HCT116 (cell line): ENCODE measurements at regions not wholly inside any gene's neighbourhood (a gene's known extent, or its start where the extent isn't known, plus 50 kb on each side); places are given as distances from the start of the nearest gene placed in this dataset.

ENCODE experiments used
- ATAC-seq: fragments of 200-7000 bp; cut with Tn5 transposase; 2 replicates; pipeline ENCODE4 v1.9.1; 2020; ENCODE audit warnings: mild to moderate bottlenecking, moderate library complexity
- BruUV-seq: library from RNA; stranded (reverse); fragments of 400-500 nt; replicated peaks from 2 replicates; lab custom pipeline; 2021; lab: Mats Ljungman, UMichigan
- CTCF ChIA-PET: fragments of 300-600 bp; sonication (Branson Sonifier 250); formaldehyde crosslinking; loops from one replicate; lab custom pipeline; 2021; ENCODE audit warnings: antibody characterized with exemption; lab: Charles Lee
- POLR2A ChIA-PET: fragments of 300-600, 350-600 bp; sonication (Branson Sonifier 250); formaldehyde crosslinking; loops from one replicate; lab custom pipeline; 2021; ENCODE audit warnings: antibody characterized with exemption; lab: Charles Lee
- RAD21 ChIA-PET, 2 experiments: fragments of 300-600 bp; sonication (Branson Sonifier 250); formaldehyde crosslinking; loops; one replicate each; lab custom pipeline; 2023; ENCODE audit warnings: low total read pairs in 2 of 2; ENCODE audit not compliant: uncharacterized antibody in 2 of 2, unreplicated experiment in 2 of 2, low non-redundant PET in 1 of 2; lab: Charles Lee
- DNase-seq: peaks from one replicate; pipeline ENCODE4 v3.0.0-alpha.2; 2010; ENCODE audit warnings: low read depth, low spot score
- H2AFZ ChIP-seq: fragments of 200-600 bp; shearing (Covaris generic), sonication (generic); 2 replicates; pipeline ENCODE4 v1.6.1; 2017; ENCODE audit warnings: low read depth, mixed run types, mixed read lengths, antibody characterized with exemption, low read length; ENCODE audit not compliant: poor library complexity, severe bottlenecking
- H3K27ac ChIP-seq: 2 replicates; pipeline ENCODE4 v1.5.1; 2012; ENCODE audit warnings: low read depth, low read length
- H3K27me3 ChIP-seq: fragments of 200-600 bp; sonication (generic); 2 replicates; pipeline ENCODE4 v1.6.1; 2016; ENCODE audit warnings: mixed run types, low read length, mixed read lengths; ENCODE audit not compliant: insufficient read depth
- H3K36me3 ChIP-seq, 2 experiments: fragments of 200-500 bp in 1 of 2; fragments of 200-600 bp in 1 of 2; sonication (Bioruptor generic) in 1 of 2; sonication (generic) in 1 of 2; 2 replicates each; pipeline versions ENCODE4 v1.5.1 to v1.6.1; 2014 to 2016; ENCODE audit warnings: low read length in 2 of 2, inconsistent platforms in 1 of 2, mixed read lengths in 1 of 2, mixed run types in 1 of 2; ENCODE audit not compliant: insufficient read depth in 2 of 2, control insufficient read depth in 1 of 2
- H3K4me1 ChIP-seq, 2 experiments: fragments of 200-600 bp in 1 of 2; sonication (generic) in 1 of 2; 2 replicates each; pipeline versions ENCODE4 v1.5.1 to v1.6.1; 2012 to 2017; ENCODE audit warnings: low read length in 2 of 2, inconsistent platforms in 1 of 2, mild to moderate bottlenecking in 1 of 2, mixed read lengths in 1 of 2, mixed run types in 1 of 2, moderate library complexity in 1 of 2; ENCODE audit not compliant: insufficient read depth in 2 of 2, control insufficient read depth in 1 of 2
- H3K4me2 ChIP-seq: fragments of 200-600 bp; sonication (generic); 2 replicates; pipeline ENCODE4 v1.6.1; 2017; ENCODE audit warnings: mixed run types, low read length, mixed read lengths
- H3K4me3 ChIP-seq, 2 experiments: fragments of 200-600 bp in 1 of 2; sonication (generic) in 1 of 2; replicated peaks in 1 of 2; 2 replicates each; pipeline ENCODE4 v1.5.1; 2011 to 2016; ENCODE audit warnings: low read length in 2 of 2, control low read depth in 1 of 2, low read depth in 1 of 2, mild to moderate bottlenecking in 1 of 2, mixed read lengths in 1 of 2, mixed run types in 1 of 2
- H3K79me2 ChIP-seq: fragments of 200-600 bp; sonication (generic); 2 replicates; pipeline ENCODE4 v1.6.1; 2017; ENCODE audit warnings: mild to moderate bottlenecking, mixed run types, low read length, moderate library complexity, mixed read lengths; ENCODE audit not compliant: insufficient read depth
- H3K9ac ChIP-seq: fragments of 200-600 bp; sonication (generic); 2 replicates; pipeline ENCODE4 v1.6.1; 2016; ENCODE audit warnings: low read length, mixed read lengths
- H3K9me2 ChIP-seq: fragments of 200-600 bp; sonication (generic), shearing (Covaris generic); 2 replicates; pipeline ENCODE4 v1.6.1; 2017; ENCODE audit warnings: mixed run types, mild to moderate bottlenecking, moderate library complexity; ENCODE audit not compliant: insufficient read depth
- H3K9me3 ChIP-seq, 2 experiments: fragments of 200-500 bp in 1 of 2; fragments of 200-600 bp in 1 of 2; sonication (Bioruptor generic) in 1 of 2; sonication (generic) in 1 of 2; 2 replicates each; pipeline ENCODE4 v1.6.1; 2014 to 2017; ENCODE audit warnings: low read length in 2 of 2, mixed read lengths in 2 of 2, inconsistent platforms in 1 of 2, low read depth in 1 of 2, mild to moderate bottlenecking in 1 of 2, mixed run types in 1 of 2, moderate library complexity in 1 of 2; ENCODE audit not compliant: control insufficient read depth in 1 of 2, insufficient read depth in 1 of 2
- H4K20me1 ChIP-seq: fragments of 200-600 bp; sonication (generic), shearing (Covaris generic); 2 replicates; pipeline ENCODE4 v1.6.1; 2017; ENCODE audit warnings: mixed run types, mild to moderate bottlenecking, moderate library complexity; ENCODE audit not compliant: insufficient read depth
- ATF3 ChIP-seq: IDR thresholded peaks from 2 replicates; pipeline ENCODE4 v1.6.1; 2012
- CEBPB ChIP-seq: IDR thresholded peaks from 2 replicates; pipeline ENCODE4 v1.6.1; 2012; ENCODE audit warnings: low read depth
- EZH2phosphoT487 ChIP-seq: fragments of 200-600 bp; IDR thresholded peaks from 2 replicates; pipeline ENCODE4 v1.6.1; 2018; ENCODE audit warnings: antibody characterized with exemption, borderline replicate concordance
- FOSL1 ChIP-seq: IDR thresholded peaks from 2 replicates; pipeline ENCODE4 v1.6.1; 2012; ENCODE audit warnings: low read depth
- POLR2A ChIP-seq: IDR thresholded peaks from 2 replicates; pipeline ENCODE4 v1.7.0; 2011; ENCODE audit warnings: borderline replicate concordance; ENCODE audit not compliant: insufficient read depth, insufficient read length; ENCODE audit errors: extremely low read depth
- SP1 ChIP-seq: IDR thresholded peaks from 2 replicates; pipeline ENCODE4 v1.6.1; 2012; ENCODE audit warnings: low read depth
- ZNF274 ChIP-seq: fragments of 200-500 bp; sonication (Bioruptor generic); IDR thresholded peaks from 2 replicates; pipeline ENCODE4 v1.6.1; 2014; ENCODE audit warnings: mild to moderate bottlenecking, low read depth, low read length, inconsistent platforms
- intact Hi-C: fragments of 100-400 bp; cut with micrococcal nuclease; formaldehyde crosslinking; loops from 2 replicates; pipeline ENCODE4 v1.10.0; 2022
- TF ChIP-seq, protein P1 (sequence below): IDR thresholded peaks from 2 replicates; pipeline ENCODE4 v1.6.1; 2012

- TF ChIP-seq POLR2A (no peak), ZNF274 (no peak)
Measured at GRCh38 chr1:79325126-79325525, 318.6 kb upstream of the ADGRL4 start (continued).

DNA sequence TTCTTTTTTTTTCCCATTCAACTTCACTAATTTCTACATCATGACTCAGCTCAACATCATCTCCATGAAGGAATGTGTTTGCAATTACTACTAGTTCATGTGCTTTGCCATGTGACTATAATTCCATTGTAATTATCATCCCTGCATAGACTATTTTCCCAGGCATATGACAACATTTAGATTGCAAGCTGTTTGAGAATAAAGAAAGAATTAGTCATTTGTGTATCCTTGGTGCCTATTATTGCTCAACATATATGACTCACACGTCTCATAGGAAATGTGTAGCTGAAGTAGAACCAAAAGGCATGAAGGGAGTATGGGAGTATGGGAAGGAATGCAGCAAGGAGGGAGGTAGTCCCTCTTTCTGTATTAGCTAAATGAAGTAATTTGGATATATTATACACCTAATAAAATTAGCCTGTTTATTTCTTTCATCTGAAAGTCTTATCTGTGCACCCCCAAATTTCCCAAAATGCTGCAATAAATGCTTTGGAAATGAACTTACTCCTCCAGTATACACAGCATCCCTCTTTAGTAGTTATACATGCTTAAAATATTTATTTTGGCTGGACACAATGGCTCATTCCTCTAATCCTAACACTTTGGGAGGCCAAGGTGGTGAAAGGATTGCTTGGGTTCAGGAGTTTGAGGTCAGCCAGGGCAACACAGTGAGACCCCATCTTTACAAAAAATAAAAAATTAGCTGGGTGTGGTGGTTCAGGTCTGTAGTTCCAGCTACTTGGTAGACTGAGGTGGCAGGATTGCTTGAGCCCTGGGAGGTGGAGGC lies 316.9 kb upstream of the ADGRL4 start:
- Histone ChIP-seq H3K9me2 (no peaks in the 10 kb centered on the region), H3K27me3 (no peaks in the 10 kb centered on the region), H3K4me3 (no peak overlapping the region), H3K4me1 (peaks cover 0 to 10% of the 10 kb centered on the region in 2 experiments; a peak in 1 of 4 replicates), H2AFZ (no peak overlapping the region), H3K27ac (no peak overlapping the region), H3K9me3 (0 out of 4 replicates have a peak, but pooled peaks cover 0 to 3% of the 10 kb centered on the region in 2 experiments), H4K20me1 (no peaks in the 10 kb centered on the region), H3K36me3 (no peaks in the 10 kb centered on the region), H3K9ac (no peak overlapping the region), H3K4me2 (peak overlapping the region; percentile 16; the same call in 1 of the 2 replicates), H3K79me2 (no peaks in the 10 kb centered on the region)
- ChIA-PET RAD21 (no interaction called here), CTCF (no interaction called here), POLR2A (no interaction called here)
- ATAC-seq (no peak; the same call in 1 of the 2 replicates), DNase-seq (peak; percentile 12)
- TF ChIP-seq CEBPB (peak; percentile 91), SP1 (0 out of 2 replicates have a peak, but pooled peaks have one; percentile 22), EZH2phosphoT487 (no peak), FOSL1 (peak; percentile 48), ATF3 (no peak)
- TF ChIP-seq, protein P1, sequence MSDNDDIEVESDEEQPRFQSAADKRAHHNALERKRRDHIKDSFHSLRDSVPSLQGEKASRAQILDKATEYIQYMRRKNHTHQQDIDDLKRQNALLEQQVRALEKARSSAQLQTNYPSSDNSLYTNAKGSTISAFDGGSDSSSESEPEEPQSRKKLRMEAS, result no peak
- BruUV-seq, result no TSS peak
- intact Hi-C loops, result no loop called here
